AG09319 (cell line): ENCODE measurements at regions not wholly inside any gene's neighbourhood (a gene's known extent, or its start where the extent isn't known, plus 50 kb on each side); places are given as distances from the start of the nearest gene placed in this dataset.

Source experiments
- DNase-seq: peaks from one replicate; pipeline ENCODE4 v3.0.0-alpha.2; 2010; ENCODE audit warnings: low read depth; ENCODE audit errors: extremely low read depth
- CTCF ChIP-seq: IDR thresholded peaks from 2 replicates; pipeline ENCODE4 v1.5.1; 2011; ENCODE audit warnings: low read depth, mild to moderate bottlenecking, inconsistent platforms, low read length, moderate library complexity

GRCh38 chr12:92995258-92995903, 66.3 kb upstream of the EEA1 start:
- TF ChIP-seq CTCF: no peak

GRCh38 chr12:93000026-93000425, 70.9 kb upstream of the EEA1 start:
- DNase-seq: no peak
- no peak for TF ChIP-seq CTCF

More at GRCh38 chr12:92995258-92995903, 66.3 kb upstream of the EEA1 start:
- no peak for DNase-seq

GRCh38 chr12:93001407-93001806, 72.3 kb upstream of the EEA1 start:
- DNase-seq: no peak
- TF ChIP-seq CTCF: no peak

- TF ChIP-seq CTCF: no peak
- peak; percentile 43 for DNase-seq
Observed at GRCh38 chr12:93002293-93003054, 73.4 kb upstream of the EEA1 start.

- no peak for TF ChIP-seq CTCF
- no peak for DNase-seq
Observed at GRCh38 chr12:93003531-93004239, 74.6 kb upstream of the EEA1 start.

- DNase-seq: no peak
- TF ChIP-seq CTCF: no peak
Observed at GRCh38 chr12:93005928-93006392, 76.9 kb upstream of the EEA1 start.
